Esophagus squamous epithelium (tissue), 4 donors: ENCODE measurements at regions not wholly inside any gene's neighbourhood (a gene's known extent, or its start where the extent isn't known, plus 50 kb on each side); places are given as distances from the start of the nearest gene placed in this dataset.

Experiments
- CTCF ChIP-seq, 6 experiments: fragments of 450-650 bp in 4 of 6; fragments of 200-600 bp in 2 of 6; sonication (generic) in 2 of 6; IDR thresholded peaks; one replicate each; pipeline ENCODE4 v1.5.1; 2016 to 2019; ENCODE audit warnings: antibody characterized with exemption in 6 of 6, mild to moderate bottlenecking in 4 of 6, moderate library complexity in 4 of 6
- POLR2A ChIP-seq, 4 donors: fragments of 450-650 bp; IDR thresholded peaks; one replicate each; pipeline ENCODE4 v1.6.1; 2017; ENCODE audit warnings: antibody characterized with exemption in 4 of 4, mild to moderate bottlenecking in 4 of 4, moderate library complexity in 3 of 4

- no peak for TF ChIP-seq CTCF (IDR thresholded peaks at IDR 0.05)
- TF ChIP-seq POLR2A (IDR thresholded peaks at IDR 0.05): no peak
These were observed 636.0 kb upstream of the LRATD1 start for GRCh38 chr2:13996527-13996926.
